ENCODE measurements at regions not wholly inside any gene's neighbourhood (a gene's known extent, or its start where the extent isn't known, plus 50 kb on each side); places are given as distances from the start of the nearest gene placed in this dataset.

DNA sequence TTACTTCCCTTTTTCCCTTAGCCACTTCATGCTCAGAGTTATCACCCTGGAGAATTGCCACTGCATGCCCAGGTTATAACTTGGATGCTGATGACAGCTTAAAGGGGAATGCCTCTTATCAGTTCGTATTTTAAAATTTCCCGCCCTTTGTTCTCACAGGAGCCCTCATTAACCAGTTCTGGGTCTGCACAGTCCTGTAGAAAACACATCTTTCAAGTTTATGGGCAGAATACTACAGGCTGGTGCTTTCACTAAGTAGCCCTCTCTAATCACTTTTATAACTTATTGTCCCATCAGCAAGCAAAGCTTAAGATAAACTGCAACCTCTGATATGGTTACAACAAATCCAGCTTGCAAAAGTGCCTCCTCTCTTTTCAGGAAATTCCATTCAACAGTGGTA lies 587.3 kb upstream of the UBE2E2 start:
- Histone ChIP-seq H3K27me3 (ENCODE audit: insufficient read depth) (no peaks in the 10 kb centered on the region), H3K27ac (ENCODE audit: low read depth in 2 of 2, low read length in 1 of 2) (no peak overlapping the region), H3K9me3 (no peaks in the 10 kb centered on the region), H3K4me3 (ENCODE audit: low read depth in 2 of 2, low read length in 1 of 2) (no peak overlapping the region), H3F3A (replicated peaks; ENCODE audit: insufficient read depth) (no peaks in the 10 kb centered on the region), H3K9ac (no peak overlapping the region), H4K20me1 (ENCODE audit: insufficient read depth) (no peaks in the 10 kb centered on the region), H3K4me1 (ENCODE audit: control insufficient read depth in 1 of 2, insufficient read depth in 2 of 2, low read depth in 1 of 2, low read length in 1 of 2) (no peaks in the 10 kb centered on the region), H3K9me2 (no peaks in the 10 kb centered on the region), H3K36me3 (replicated peaks in 1 of 2; ENCODE audit: control insufficient read depth in 1 of 2, insufficient read depth in 2 of 2, low read length in 1 of 2) (no peaks in the 10 kb centered on the region), H3K4me2 (no peak overlapping the region), H2AFZ (ENCODE audit: low read depth) (no peak overlapping the region), H3K79me2 (ENCODE audit: insufficient read depth) (no peaks in the 10 kb centered on the region)
- DNase-seq = no peak
- CTCF ChIA-PET = no interaction called here
- 51% methylated on average over 2 of the region's 2 CpGs for WGBS (ENCODE audit: low lambda C conversion rate)
- TF ChIP-seq MEF2A (IDR thresholded peaks at IDR 0.05; ENCODE audit: borderline replicate concordance, low read depth) = no peak
- TF ChIP-seq RAD21 (IDR thresholded peaks at IDR 0.05; ENCODE audit: low read length) = no peak
- TF ChIP-seq RCOR1 (IDR thresholded peaks at IDR 0.05; ENCODE audit: low read length) = no peak
- TF ChIP-seq GATA2 (CRISPR knock-in tag; IDR thresholded peaks at IDR 0.05) = no peak
- TF ChIP-seq, protein P1, sequence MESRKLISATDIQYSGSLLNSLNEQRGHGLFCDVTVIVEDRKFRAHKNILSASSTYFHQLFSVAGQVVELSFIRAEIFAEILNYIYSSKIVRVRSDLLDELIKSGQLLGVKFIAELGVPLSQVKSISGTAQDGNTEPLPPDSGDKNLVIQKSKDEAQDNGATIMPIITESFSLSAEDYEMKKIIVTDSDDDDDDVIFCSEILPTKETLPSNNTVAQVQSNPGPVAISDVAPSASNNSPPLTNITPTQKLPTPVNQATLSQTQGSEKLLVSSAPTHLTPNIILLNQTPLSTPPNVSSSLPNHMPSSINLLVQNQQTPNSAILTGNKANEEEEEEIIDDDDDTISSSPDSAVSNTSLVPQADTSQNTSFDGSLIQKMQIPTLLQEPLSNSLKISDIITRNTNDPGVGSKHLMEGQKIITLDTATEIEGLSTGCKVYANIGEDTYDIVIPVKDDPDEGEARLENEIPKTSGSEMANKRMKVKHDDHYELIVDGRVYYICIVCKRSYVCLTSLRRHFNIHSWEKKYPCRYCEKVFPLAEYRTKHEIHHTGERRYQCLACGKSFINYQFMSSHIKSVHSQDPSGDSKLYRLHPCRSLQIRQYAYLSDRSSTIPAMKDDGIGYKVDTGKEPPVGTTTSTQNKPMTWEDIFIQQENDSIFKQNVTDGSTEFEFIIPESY (IDR thresholded peaks at IDR 0.05; ENCODE audit: borderline replicate concordance, low read depth) = no peak
- TF ChIP-seq RFX5 (IDR thresholded peaks at IDR 0.05; ENCODE audit: low read length) = no peak
- no peak for TF ChIP-seq NRF1 (IDR thresholded peaks at IDR 0.05; ENCODE audit: low read depth, low read length)
- TF ChIP-seq, protein P2, sequence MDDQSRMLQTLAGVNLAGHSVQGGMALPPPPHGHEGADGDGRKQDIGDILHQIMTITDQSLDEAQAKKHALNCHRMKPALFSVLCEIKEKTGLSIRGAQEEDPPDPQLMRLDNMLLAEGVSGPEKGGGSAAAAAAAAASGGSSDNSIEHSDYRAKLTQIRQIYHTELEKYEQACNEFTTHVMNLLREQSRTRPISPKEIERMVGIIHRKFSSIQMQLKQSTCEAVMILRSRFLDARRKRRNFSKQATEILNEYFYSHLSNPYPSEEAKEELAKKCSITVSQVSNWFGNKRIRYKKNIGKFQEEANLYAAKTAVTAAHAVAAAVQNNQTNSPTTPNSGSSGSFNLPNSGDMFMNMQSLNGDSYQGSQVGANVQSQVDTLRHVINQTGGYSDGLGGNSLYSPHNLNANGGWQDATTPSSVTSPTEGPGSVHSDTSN (IDR thresholded peaks at IDR 0.05) = no peak
- TF ChIP-seq, protein P3, sequence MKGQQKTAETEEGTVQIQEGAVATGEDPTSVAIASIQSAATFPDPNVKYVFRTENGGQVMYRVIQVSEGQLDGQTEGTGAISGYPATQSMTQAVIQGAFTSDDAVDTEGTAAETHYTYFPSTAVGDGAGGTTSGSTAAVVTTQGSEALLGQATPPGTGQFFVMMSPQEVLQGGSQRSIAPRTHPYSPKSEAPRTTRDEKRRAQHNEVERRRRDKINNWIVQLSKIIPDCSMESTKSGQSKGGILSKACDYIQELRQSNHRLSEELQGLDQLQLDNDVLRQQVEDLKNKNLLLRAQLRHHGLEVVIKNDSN (IDR thresholded peaks at IDR 0.05; ENCODE audit: borderline replicate concordance, low read depth) = no peak
- no peak for TF ChIP-seq EP300 (IDR thresholded peaks at IDR 0.05; ENCODE audit: borderline replicate concordance in 1 of 2, low read depth in 1 of 2, low read length in 1 of 2)
- TF ChIP-seq FOSL2 (IDR thresholded peaks at IDR 0.05; ENCODE audit: borderline replicate concordance, low read depth) = no peak
- no peak for TF ChIP-seq FOXM1 (IDR thresholded peaks at IDR 0.05; ENCODE audit: low read depth)
- TF ChIP-seq NFIC (IDR thresholded peaks at IDR 0.05; ENCODE audit: borderline replicate concordance) = no peak
- TF ChIP-seq SIN3A (IDR thresholded peaks at IDR 0.05; ENCODE audit: borderline replicate concordance, low read depth, low read length) = no peak
- POLR2A ChIA-PET = no interaction called here

DNA sequence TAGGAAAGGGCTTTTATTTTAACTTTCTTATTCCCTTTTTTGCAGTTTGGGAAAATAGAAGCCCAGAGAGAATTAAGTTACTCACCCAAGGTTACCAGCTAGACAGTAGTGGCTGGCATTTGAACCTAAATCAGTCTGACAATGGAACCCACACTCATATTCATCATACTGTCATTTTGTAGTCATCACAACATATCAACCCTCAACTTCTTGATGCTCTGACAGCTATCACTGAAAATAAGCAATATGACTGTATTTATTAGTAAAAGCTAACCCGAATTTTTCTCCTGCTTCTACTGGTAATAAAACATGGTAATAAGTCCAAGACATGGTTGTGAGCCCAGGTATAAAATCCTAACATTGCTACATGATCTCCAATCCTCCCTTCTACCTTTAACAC lies 585.8 kb upstream of the UBE2E2 start:
- Histone ChIP-seq H3K9ac (no peak overlapping the region), H3K36me3 (replicated peaks in 1 of 2; ENCODE audit: control insufficient read depth in 1 of 2, insufficient read depth in 2 of 2, low read length in 1 of 2) (no peaks in the 10 kb centered on the region), H3K4me1 (ENCODE audit: control insufficient read depth in 1 of 2, insufficient read depth in 2 of 2, low read depth in 1 of 2, low read length in 1 of 2) (no peaks in the 10 kb centered on the region), H3F3A (replicated peaks; ENCODE audit: insufficient read depth) (no peaks in the 10 kb centered on the region), H3K27me3 (ENCODE audit: insufficient read depth) (no peaks in the 10 kb centered on the region), H3K4me3 (ENCODE audit: low read depth in 2 of 2, low read length in 1 of 2) (no peak overlapping the region), H3K79me2 (ENCODE audit: insufficient read depth) (no peaks in the 10 kb centered on the region), H3K4me2 (no peak overlapping the region), H3K27ac (ENCODE audit: low read depth in 2 of 2, low read length in 1 of 2) (no peak overlapping the region), H4K20me1 (ENCODE audit: insufficient read depth) (no peaks in the 10 kb centered on the region), H3K9me2 (no peaks in the 10 kb centered on the region), H2AFZ (ENCODE audit: low read depth) (no peak overlapping the region), H3K9me3 (no peaks in the 10 kb centered on the region)
- ChIA-PET POLR2A (no interaction called here), CTCF (no interaction called here)
- no peak for TF ChIP-seq FOSL2 (IDR thresholded peaks at IDR 0.05; ENCODE audit: borderline replicate concordance, low read depth)
- no peak for TF ChIP-seq NFIC (IDR thresholded peaks at IDR 0.05; ENCODE audit: borderline replicate concordance)
- no peak for TF ChIP-seq EZH2phosphoT487 (IDR thresholded peaks at IDR 0.05; ENCODE audit: borderline replicate concordance, low read depth)
- TF ChIP-seq NRF1 (IDR thresholded peaks at IDR 0.05; ENCODE audit: low read depth, low read length) = no peak
- TF ChIP-seq FOXJ3 (CRISPR knock-in tag; IDR thresholded peaks at IDR 0.05) = no peak
- TF ChIP-seq, protein P1 (IDR thresholded peaks at IDR 0.05; ENCODE audit: borderline replicate concordance, low read depth) = no peak
- WGBS (ENCODE audit: low lambda C conversion rate) = 8% methylated on average over 1 of the region's 1 CpG
- DNase-seq = no peak

Measured in SK-N-SH (cell line).